ENCODE measurements at regions not wholly inside any gene's neighbourhood (a gene's known extent, or its start where the extent isn't known, plus 50 kb on each side); places are given as distances from the start of the nearest gene placed in this dataset.
A peak's percentile ranks its signal among the peaks of the same experiment; 100 is the strongest.

- Histone ChIP-seq H3K4me3 (no peak overlapping the region), H3K27me3 (no peaks in the 10 kb centered on the region), H3K36me3 (no peaks in the 10 kb centered on the region), H3K4me2 (no peak overlapping the region), H3K4me1 (peaks cover 6% of the 10 kb centered on the region), H4K20me1 (no peaks in the 10 kb centered on the region), H3K9me3 (peaks cover 21% of the 10 kb centered on the region), H3K27ac (no peak overlapping the region), H3K9ac (no peak overlapping the region)
- no peak for TF ChIP-seq Cebpa-rat (IDR thresholded peaks at IDR 0.05)
Measured at GRCh38 chr10:129184196-129184595, 282.8 kb upstream of the MGMT start.

GRCh38 chr10:129187331-129187730 lies 279.7 kb upstream of the MGMT start:
- H4K20me1 ChIP-seq, result no peaks in the 10 kb centered on the region
- no peak overlapping the region for H3K9ac ChIP-seq
- H3K4me3 ChIP-seq, result no peak overlapping the region
- H3K36me3 ChIP-seq, result no peaks in the 10 kb centered on the region
- no peak overlapping the region for H3K4me2 ChIP-seq
- TF ChIP-seq Cebpa-rat (IDR thresholded peaks at IDR 0.05), result no peak
- H3K4me1 ChIP-seq, result peaks cover 6% of the 10 kb centered on the region
- H3K27ac ChIP-seq, result no peak overlapping the region
- H3K9me3 ChIP-seq, result peaks cover 21% of the 10 kb centered on the region
- H3K27me3 ChIP-seq, result no peaks in the 10 kb centered on the region

GRCh38 chr10:129191797-129192196 lies 275.2 kb upstream of the MGMT start:
- H4K20me1 ChIP-seq, result no peaks in the 10 kb centered on the region
- peaks cover 16% of the 10 kb centered on the region for H3K9me3 ChIP-seq
- H3K4me2 ChIP-seq, result no peak overlapping the region
- H3K27me3 ChIP-seq, result no peaks in the 10 kb centered on the region
- TF ChIP-seq Cebpa-rat (IDR thresholded peaks at IDR 0.05), result no peak
- no peak overlapping the region for H3K4me3 ChIP-seq
- H3K36me3 ChIP-seq, result no peaks in the 10 kb centered on the region
- no peak overlapping the region for H3K9ac ChIP-seq
- H3K4me1 ChIP-seq, result peaks cover 13% of the 10 kb centered on the region; the same call in 1 of the 2 replicates
- H3K27ac ChIP-seq, result no peak overlapping the region

GRCh38 chr10:129192344-129193128 lies 274.5 kb upstream of the MGMT start:
- Histone ChIP-seq H3K4me2 (no peak overlapping the region), H3K9ac (no peak overlapping the region), H4K20me1 (no peaks in the 10 kb centered on the region), H3K27me3 (no peaks in the 10 kb centered on the region), H3K9me3 (peaks cover 9% of the 10 kb centered on the region), H3K36me3 (no peaks in the 10 kb centered on the region), H3K27ac (no peak overlapping the region), H3K4me3 (no peak overlapping the region), H3K4me1 (peaks cover 13% of the 10 kb centered on the region; the same call in 1 of the 2 replicates)
- TF ChIP-seq Cebpa-rat (IDR thresholded peaks at IDR 0.05), result no peak

- H3K4me3 ChIP-seq, result no peak overlapping the region
- no peak for TF ChIP-seq Cebpa-rat (IDR thresholded peaks at IDR 0.05)
- no peaks in the 10 kb centered on the region for H3K27me3 ChIP-seq
- H3K9ac ChIP-seq, result no peak overlapping the region
- no peaks in the 10 kb centered on the region for H4K20me1 ChIP-seq
- H3K4me2 ChIP-seq, result no peak overlapping the region
- H3K36me3 ChIP-seq, result no peaks in the 10 kb centered on the region
- H3K4me1 ChIP-seq, result peaks cover 13% of the 10 kb centered on the region; the same call in 1 of the 2 replicates
- H3K9me3 ChIP-seq, result peaks cover 4% of the 10 kb centered on the region; the same call in 1 of the 2 replicates
- H3K27ac ChIP-seq, result no peak overlapping the region
Measured at GRCh38 chr10:129193148-129193547, 273.9 kb upstream of the MGMT start.

GRCh38 chr10:129194181-129194870 lies 272.7 kb upstream of the MGMT start:
- H3K9me3 ChIP-seq, result no peaks in the 10 kb centered on the region
- H3K9ac ChIP-seq, result no peak overlapping the region
- no peaks in the 10 kb centered on the region for H3K27me3 ChIP-seq
- H4K20me1 ChIP-seq, result no peaks in the 10 kb centered on the region
- H3K4me3 ChIP-seq, result no peak overlapping the region
- H3K4me1 ChIP-seq, result peaks cover 13% of the 10 kb centered on the region; the same call in 1 of the 2 replicates
- H3K4me2 ChIP-seq, result peak overlapping the region; percentile 23; the same call in 1 of the 2 replicates
- no peak for TF ChIP-seq Cebpa-rat (IDR thresholded peaks at IDR 0.05)
- no peaks in the 10 kb centered on the region for H3K36me3 ChIP-seq
- no peak overlapping the region for H3K27ac ChIP-seq

GRCh38 chr10:129199826-129200225 lies 267.2 kb upstream of the MGMT start:
- Histone ChIP-seq H3K4me2 (no peak overlapping the region), H3K9ac (no peak overlapping the region), H3K27ac (no peak overlapping the region), H3K27me3 (no peaks in the 10 kb centered on the region), H3K4me1 (peaks cover under 1% of the 10 kb centered on the region; the same call in 1 of the 2 replicates), H4K20me1 (no peaks in the 10 kb centered on the region), H3K9me3 (peaks cover 6% of the 10 kb centered on the region; the same call in 1 of the 2 replicates), H3K4me3 (no peak overlapping the region), H3K36me3 (no peaks in the 10 kb centered on the region)
- no peak for TF ChIP-seq Cebpa-rat (IDR thresholded peaks at IDR 0.05)

- Histone ChIP-seq H3K4me3 (no peak overlapping the region), H3K4me1 (no peaks in the 10 kb centered on the region), H3K27ac (no peak overlapping the region), H4K20me1 (no peaks in the 10 kb centered on the region), H3K27me3 (no peaks in the 10 kb centered on the region), H3K9me3 (peaks cover 6% of the 10 kb centered on the region; the same call in 1 of the 2 replicates), H3K36me3 (no peaks in the 10 kb centered on the region), H3K9ac (no peak overlapping the region), H3K4me2 (no peak overlapping the region)
- TF ChIP-seq Cebpa-rat (IDR thresholded peaks at IDR 0.05), result no peak
Measured at GRCh38 chr10:129203819-129204218, 263.2 kb upstream of the MGMT start.

- peaks cover 2% of the 10 kb centered on the region; the same call in 1 of the 2 replicates for H3K9me3 ChIP-seq
- no peaks in the 10 kb centered on the region for H3K27me3 ChIP-seq
- H3K4me3 ChIP-seq, result no peak overlapping the region
- no peak overlapping the region for H3K9ac ChIP-seq
- no peak overlapping the region for H3K27ac ChIP-seq
- no peak for TF ChIP-seq Cebpa-rat (IDR thresholded peaks at IDR 0.05)
- H3K4me1 ChIP-seq, result no peaks in the 10 kb centered on the region
- no peaks in the 10 kb centered on the region for H3K36me3 ChIP-seq
- no peak overlapping the region for H3K4me2 ChIP-seq
- no peaks in the 10 kb centered on the region for H4K20me1 ChIP-seq
Measured at GRCh38 chr10:129207297-129207696, 259.7 kb upstream of the MGMT start.

GRCh38 chr10:129210876-129211275 lies 256.2 kb upstream of the MGMT start:
- H3K9ac ChIP-seq, result no peak overlapping the region
- H3K36me3 ChIP-seq, result no peaks in the 10 kb centered on the region
- no peak overlapping the region for H3K27ac ChIP-seq
- no peak overlapping the region for H3K4me3 ChIP-seq
- H3K4me2 ChIP-seq, result no peak overlapping the region
- H3K9me3 ChIP-seq, result no peaks in the 10 kb centered on the region
- no peaks in the 10 kb centered on the region for H3K4me1 ChIP-seq
- H3K27me3 ChIP-seq, result no peaks in the 10 kb centered on the region
- TF ChIP-seq Cebpa-rat (IDR thresholded peaks at IDR 0.05), result no peak
- H4K20me1 ChIP-seq, result no peaks in the 10 kb centered on the region
